ENCODE measurements at regions not wholly inside any gene's neighbourhood (a gene's known extent, or its start where the extent isn't known, plus 50 kb on each side); places are given as distances from the start of the nearest gene placed in this dataset.

GRCh38 chr3:159823780-159824179 lies 164.9 kb upstream of the IL12A start:
- no peak for TF ChIP-seq CTCF (conservative IDR thresholded peaks at IDR 0.05; ENCODE audit: low read depth, low read length)
- no peak for DNase-seq (ENCODE audit: low read depth)

GRCh38 chr3:159824333-159824732 lies 164.3 kb upstream of the IL12A start:
- DNase-seq (ENCODE audit: low read depth): no peak
- TF ChIP-seq CTCF (conservative IDR thresholded peaks at IDR 0.05; ENCODE audit: low read depth, low read length): no peak

More at GRCh38 chr3:159823780-159824179, 164.9 kb upstream of the IL12A start:
- H3K4me3 ChIP-seq (ENCODE audit: low read depth, low read length): no peak overlapping the region

GRCh38 chr3:159825216-159825854 lies 163.3 kb upstream of the IL12A start:
- DNase-seq (ENCODE audit: low read depth): no peak
- TF ChIP-seq CTCF (conservative IDR thresholded peaks at IDR 0.05; ENCODE audit: low read depth, low read length): peak; percentile 34
- H3K4me3 ChIP-seq (ENCODE audit: low read depth, low read length): no peak overlapping the region

More at GRCh38 chr3:159824333-159824732, 164.3 kb upstream of the IL12A start:
- H3K4me3 ChIP-seq (ENCODE audit: low read depth, low read length): no peak overlapping the region

GRCh38 chr3:159828542-159828943 lies 160.1 kb upstream of the IL12A start:
- DNase-seq (ENCODE audit: low read depth): no peak
- peak; percentile 65 for TF ChIP-seq CTCF (conservative IDR thresholded peaks at IDR 0.05; ENCODE audit: low read depth, low read length)
- H3K4me3 ChIP-seq (ENCODE audit: low read depth, low read length): no peak overlapping the region

GRCh38 chr3:159829056-159829455 lies 159.6 kb upstream of the IL12A start:
- no peak overlapping the region for H3K4me3 ChIP-seq (ENCODE audit: low read depth, low read length)
- TF ChIP-seq CTCF (conservative IDR thresholded peaks at IDR 0.05; ENCODE audit: low read depth, low read length): no peak
- DNase-seq (ENCODE audit: low read depth): no peak

- peak; percentile 82 for DNase-seq (ENCODE audit: low read depth)
- no peak for TF ChIP-seq CTCF (conservative IDR thresholded peaks at IDR 0.05; ENCODE audit: low read depth, low read length)
- H3K4me3 ChIP-seq (ENCODE audit: low read depth, low read length): no peak overlapping the region
Observed at GRCh38 chr3:159829539-159830227, 159.0 kb upstream of the IL12A start.
